HG03439 (cell line): ENCODE measurements at regions not wholly inside any gene's neighbourhood (a gene's known extent, or its start where the extent isn't known, plus 50 kb on each side); places are given as distances from the start of the nearest gene placed in this dataset.

Source experiments
- ATAC-seq: cut with Tn5 transposase; IDR thresholded peaks from one replicate; pipeline ENCODE4 v1.9.1; 2021; ENCODE audit warnings: mild to moderate bottlenecking, moderate library complexity; ENCODE audit not compliant: unreplicated experiment

DNA sequence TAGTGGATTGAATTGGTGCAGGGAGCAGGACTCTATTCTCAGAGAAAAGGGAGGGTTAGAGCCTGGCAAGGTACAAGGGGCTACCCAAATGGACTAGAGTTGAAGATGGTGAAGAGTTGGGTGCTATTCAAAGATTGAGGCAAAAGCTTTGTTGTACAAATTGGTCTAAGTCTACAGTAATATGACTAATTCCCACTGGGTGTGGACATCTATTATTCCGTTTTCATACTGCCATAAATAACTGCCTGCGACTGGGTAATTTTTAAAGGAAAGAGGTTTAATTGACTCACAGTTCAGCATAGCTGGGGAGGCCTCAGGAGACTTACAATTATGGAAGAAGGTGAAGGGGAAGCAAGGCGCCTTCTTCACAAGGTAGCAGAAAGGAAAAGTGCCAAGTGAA lies 266.3 kb downstream of the TPBG start:
- no peak for ATAC-seq

DNA sequence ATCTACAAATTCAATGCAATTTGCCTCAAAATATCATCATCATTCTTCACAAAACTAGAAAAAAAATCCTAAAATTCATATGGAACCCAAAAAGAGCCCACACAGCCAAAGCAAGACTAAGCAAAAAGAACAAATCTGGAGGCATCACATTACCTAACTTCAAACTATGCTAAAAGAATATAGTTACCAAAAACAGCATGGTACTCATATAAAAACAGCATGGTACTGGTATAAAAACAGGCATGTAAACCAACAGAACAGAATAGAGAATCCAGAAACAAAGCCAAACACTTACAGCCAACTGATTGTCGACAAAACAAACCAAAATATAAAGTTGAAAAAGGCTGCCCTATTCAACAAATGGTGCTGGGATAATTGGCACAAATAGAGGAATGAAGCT lies 278.1 kb downstream of the TPBG start:
- no peak for ATAC-seq

DNA sequence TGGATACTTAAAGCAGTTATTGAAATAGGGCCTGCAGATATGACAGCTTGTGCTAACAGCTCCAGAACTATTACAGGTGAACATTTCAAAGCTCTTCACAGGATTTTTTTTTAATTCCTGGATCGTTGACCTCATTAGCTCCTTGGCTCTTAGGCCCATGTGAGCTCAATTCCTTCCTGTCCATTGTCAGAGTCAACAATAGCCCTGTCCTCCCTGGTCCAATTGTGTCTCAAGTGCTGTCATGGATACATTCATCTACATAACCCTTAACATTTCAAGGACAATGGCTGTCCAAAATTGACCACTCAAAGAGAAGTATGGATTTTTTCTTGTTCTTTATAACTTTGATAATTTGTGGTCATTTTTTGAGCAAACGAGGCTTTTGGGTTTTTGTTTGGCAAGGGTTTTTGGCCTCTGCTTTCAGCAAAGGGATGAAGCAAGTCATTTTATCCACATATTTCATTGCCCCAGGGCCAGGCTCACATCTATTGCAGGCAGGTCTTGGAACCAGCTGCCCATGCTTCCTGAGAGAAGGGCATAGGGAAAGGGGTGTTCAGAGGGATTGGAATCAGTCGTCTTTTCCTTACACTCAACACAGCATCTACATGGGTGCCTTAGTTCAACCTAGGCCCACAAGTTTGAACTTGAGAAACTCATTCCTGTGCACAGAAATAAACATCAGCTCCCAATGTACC lies 282.1 kb downstream of the TPBG start:
- ATAC-seq: no peak

DNA sequence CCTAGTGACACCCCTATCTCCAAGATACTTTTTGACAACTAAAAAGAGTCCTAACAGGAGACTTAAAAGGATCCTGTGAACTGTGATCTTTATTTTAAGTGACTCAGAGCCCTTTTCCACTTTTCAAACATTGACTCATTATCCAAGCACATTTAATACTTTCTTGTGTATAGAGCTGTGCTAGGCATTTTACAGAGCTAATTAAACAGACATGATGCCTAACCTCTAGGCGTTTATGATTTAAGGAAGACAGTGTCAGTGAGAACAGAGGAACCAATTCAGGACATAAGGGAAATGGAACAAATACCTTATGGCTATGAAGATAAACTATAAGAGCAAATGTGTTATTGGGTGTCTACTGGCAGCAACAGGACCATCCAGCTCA lies 282.6 kb downstream of the TPBG start:
- no peak for ATAC-seq

DNA sequence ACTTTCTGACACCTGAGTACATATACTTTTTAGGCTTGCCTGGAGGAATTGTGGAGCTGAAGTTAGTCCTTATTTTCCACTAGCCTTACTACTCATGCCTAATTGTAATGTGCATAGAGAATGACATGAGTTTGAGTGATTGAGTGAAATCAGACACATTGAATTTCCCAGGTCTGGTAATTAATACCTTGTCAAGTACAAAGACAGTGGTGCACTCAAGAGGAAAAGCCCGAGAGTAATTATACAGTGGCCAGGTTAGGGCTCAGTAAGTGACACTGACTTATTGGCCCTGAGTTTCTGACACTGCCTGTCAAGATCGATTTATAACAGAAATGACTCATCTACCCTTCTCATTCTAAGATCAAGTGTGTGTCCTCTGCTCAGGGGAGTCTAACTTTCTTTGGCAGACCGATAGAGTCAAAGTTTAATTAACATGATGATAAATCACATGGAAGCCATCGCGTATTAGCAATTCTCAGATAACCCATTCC lies 288.3 kb downstream of the TPBG start:
- no peak for ATAC-seq

DNA sequence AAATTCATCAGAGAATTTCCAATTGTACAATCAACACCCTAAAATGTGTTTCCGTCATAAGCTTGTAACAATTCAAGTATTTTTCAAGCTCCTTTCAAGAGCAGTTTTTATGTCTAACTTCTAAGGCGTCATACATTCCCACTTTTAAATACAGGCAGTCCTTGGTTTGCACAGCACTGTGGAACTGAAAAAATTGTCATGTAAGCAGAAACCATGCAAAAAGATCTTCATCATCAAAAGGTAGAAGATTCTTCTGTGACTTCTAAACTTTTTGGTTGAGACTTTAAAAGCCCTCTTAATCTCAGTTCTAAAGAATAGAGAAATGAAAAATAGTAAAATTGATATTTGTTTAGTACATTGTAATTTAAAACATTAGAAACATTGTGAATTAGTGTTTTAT lies 315.6 kb downstream of the TPBG start:
- ATAC-seq: no peak

DNA sequence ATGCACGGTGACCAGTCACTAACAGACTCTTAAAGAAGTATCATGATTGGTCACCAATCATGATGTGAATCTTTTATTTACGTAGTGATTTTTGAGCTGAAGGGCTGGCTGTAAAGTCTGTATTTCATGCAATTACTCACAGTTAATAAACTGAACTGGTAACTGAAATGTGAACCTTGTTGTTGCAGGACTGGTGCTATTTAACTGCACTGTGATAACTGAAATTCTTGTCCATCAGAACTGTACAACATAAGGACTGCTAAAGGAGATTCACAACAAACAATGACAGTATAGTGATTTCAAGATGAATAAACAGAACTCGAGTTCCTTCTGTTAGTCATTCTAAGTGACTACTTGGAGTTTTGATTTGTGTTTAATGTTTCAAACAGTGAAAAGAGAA lies 316.6 kb downstream of the TPBG start:
- ATAC-seq: no peak

DNA sequence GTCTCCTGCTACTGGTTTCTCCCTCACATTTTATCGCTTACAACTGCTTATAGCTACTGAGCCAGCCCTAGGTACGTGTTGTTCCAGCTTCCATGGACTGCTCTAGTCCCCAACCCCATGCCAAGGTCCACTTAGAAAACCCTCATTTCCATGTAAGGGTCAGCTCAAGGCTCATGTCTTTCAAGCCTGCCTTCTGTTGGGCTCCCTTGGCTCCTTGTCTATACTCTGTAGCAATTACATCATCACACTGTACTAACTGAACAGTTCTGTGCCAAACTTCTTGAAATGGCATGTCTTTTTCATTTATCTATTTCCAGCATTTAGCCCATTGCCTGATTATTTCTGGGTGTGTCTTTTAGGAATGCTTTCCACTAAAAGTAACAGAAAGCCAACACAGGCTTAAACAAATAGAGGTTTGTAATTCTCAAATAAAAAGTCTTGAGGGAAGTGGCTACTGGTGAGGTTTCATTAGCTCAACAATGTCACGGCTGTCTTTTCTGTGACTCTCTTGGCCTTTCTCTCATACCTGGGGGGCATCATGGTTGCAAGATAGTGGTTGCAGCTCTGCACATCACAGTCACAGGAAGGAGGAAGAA lies 317.6 kb downstream of the TPBG start:
- ATAC-seq: no peak

DNA sequence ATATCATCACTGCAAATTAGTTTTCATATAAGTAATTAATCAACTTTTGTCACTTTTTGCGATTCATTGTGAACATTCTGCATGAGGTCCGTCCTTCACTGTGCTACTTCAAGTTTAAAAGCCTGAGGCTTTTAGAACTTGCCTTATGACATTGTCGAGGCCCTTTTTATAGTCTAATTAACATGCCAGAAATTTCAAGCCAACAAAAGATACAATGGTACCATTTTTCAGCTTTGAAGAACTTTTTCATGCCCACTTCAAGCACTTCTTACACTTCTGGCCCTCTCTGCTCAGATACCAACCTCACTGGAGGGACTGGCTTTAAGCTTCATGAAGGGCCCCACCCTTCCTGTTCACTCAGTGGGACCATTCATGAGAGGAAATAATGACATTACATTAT lies 323.1 kb downstream of the TPBG start:
- ATAC-seq: no peak

DNA sequence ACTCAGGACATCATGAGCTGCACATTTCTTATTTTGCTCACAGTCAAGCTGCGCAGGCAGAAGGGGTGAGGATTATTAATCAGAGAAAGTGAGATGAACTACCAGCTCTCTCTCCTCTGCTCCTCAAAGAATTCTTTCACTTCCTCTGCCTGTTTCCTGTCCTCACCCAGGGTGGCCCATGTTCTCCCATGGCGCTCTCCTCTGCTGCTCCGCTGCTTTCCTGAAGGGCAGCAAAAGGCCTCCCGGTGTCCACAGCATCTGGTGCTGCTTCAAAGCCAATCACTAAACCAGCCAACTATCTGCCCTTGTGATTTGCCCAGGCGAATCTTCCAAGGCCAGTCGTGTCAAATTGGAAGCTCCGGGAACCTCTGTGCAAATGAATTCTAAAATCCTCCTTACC lies 324.2 kb downstream of the TPBG start:
- no peak for ATAC-seq

DNA sequence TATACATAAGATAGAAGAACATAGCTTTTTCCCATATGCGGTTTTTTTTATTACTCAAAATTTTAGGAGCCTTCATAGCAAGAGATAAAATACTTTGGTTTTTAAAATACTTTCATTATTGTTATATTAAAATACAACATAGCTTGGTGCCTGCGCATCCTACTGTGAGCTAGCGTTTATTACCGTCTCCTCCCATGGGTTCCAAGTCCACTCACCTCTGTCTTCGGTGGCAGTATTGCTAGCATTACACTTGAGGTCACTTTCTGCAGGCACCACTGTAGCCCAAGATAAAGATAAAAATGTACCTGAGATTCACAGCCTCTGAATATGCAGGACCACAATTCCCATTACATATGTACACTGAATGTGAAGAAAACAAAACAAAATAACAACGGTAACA lies 326.7 kb downstream of the TPBG start:
- no peak for ATAC-seq

DNA sequence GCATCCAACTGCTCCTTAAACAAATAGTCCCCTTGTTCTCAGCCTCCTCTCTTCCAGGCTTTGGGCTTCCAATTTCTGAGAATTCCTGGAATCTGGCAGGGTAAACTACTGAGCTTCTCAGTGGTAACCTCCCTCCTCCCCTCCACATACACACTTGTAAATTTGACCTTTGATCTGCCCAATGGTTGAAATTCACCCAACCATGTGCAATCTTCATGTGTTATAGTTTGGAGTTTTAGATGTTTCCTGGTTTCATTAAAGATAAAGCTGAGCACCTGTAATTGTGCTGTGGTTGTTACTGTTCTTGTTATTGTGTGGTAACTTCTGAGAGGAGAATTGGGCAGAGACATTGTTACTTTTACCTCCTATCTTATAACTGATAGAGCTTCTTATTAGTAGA lies 328.4 kb downstream of the TPBG start:
- no peak for ATAC-seq

DNA sequence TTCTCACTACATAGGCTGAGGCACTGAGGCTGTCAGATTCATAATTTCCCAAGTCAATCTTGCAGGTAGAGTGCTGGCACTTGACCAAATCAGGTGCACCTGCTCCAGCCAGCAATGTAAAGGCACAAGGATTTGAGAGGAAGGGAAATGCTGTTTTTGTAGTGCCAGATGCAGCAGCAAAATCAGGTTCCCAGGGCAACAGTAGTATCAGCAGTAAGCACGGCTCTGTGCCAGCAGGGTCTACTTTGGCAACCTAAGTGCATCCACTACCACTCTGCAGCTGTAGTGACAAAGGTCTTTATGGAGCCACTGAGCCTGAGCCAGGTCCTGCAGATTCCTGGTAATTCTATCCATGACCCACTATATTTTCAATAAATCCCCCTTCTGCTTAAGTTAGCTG lies 329.5 kb downstream of the TPBG start:
- ATAC-seq: no peak

DNA sequence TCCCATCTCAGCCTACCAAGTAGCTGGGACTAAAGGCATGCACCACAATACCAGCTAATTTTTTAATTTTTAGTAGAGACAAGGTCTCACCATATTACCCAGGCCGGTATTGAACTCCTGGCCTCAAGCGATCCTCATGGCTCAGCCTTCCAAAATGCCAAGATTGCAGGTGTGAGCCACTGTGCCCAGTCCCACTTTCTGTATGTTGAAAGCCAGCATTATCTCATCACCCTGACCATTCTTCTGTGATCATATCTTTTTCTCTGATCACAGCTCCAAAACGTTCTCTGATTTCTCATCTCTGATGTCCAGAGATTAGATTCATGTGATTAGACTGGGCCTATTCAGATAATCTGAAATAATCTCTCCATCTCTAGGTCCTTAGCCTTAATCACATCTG lies 337.7 kb downstream of the TPBG start:
- no peak for ATAC-seq

DNA sequence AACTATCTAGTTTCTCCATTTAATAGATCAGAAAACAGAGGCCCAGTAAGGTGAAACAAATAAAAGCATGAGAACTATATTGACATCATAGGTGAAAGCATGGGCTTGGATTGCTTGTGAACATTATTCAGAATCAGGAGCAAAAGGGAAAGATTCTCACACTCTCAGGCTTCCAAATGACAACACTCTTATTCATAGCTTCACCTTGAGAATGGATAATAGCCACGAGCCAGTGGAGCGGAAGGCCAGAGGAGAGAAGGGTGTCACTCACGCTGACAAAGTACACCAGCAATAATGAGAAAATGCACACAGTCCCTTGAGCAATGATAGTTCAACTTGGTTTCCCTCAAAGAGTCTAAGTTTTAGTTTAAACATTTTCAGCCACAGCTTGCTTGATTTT lies 339.0 kb downstream of the TPBG start:
- no peak for ATAC-seq

DNA sequence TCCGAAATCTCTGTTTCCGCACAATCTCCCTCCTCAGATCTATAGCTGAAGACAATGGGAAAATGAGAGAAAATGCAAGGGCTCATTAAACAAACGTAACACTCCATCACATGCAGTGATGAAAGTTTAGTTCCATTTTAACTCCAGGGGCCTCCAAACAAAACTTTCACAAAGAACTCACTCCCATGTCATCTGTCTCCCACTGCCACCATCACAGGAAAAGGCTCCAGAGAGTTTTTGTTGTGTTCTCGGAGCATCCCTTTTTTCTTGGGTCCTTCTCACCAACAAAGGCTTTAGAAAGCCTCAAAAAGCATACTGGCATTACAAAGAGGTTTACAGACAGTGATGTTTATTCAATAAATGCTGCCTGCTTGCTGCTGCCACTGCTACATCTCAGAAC lies 339.6 kb downstream of the TPBG start:
- ATAC-seq: no peak

DNA sequence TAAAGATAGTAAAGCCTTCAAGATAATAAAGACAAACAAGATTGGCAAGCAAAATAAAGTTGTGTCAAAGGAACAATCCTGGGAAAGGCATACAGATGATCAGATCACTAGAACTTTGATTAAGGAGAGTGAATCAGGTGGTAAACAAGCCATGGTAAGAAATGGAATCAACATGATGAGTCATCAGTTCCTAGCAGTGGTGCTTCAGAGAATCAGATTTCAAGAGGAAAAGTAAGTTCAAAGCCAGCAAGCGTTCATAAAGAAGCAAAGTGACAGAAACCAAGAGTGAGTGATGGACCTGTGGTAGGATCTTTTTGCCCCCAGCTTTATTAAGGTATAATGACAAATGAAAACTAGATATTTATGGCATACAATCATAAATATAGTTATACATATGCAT lies 340.4 kb downstream of the TPBG start:
- ATAC-seq: no peak

DNA sequence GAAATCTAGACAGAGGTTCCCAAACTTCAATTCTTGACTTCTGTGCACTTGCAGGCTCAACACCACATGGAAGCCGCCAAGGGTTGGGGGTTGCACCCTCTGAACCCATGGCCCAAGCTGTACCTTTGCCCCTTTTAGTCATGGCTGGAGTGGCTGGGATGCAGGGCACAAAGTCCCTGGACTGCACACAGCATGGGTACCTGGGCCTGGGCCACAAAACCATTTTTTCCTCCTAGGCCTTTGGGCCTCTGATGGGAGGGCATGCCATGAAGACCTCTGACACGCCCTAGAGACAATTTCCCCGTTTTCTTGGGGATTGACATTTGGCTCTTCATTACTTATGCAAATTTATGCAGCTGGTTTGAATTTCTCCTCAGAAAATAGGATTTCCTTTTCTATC lies 342.0 kb downstream of the TPBG start:
- ATAC-seq: no peak

DNA sequence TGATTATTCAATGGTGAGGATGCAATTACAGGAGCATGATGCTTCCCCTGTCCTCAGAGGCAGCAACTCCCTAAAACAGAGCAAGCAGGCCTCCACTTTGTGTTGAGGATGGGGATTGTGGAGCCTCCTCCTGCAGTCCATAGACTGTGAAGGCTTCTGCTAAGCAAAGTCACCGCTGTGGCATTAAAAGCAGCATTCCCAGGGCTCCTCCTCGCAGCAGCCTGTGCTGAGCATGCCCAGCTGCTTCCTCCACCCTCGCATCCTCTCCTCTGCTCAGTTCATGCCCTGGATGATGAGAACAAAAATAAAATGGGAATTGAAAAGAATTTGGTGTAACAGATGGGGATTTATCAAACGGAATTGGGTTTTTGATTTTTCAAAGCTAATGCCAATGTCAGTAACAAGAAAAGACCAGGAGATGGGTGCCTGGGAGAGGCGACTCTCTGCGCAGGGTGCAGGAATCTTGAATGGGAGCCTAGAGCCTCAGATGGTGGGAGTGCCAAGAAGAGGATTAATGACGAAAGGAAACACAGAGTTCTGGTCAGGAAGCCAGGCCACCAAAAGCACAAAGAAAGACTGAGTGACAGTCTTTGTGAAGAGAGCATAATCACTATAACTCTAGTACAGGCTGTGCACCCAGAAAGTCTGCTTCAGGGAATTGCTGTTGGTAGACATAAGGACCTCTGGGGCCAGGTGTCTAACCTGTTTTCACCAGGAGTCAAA lies 347.6 kb downstream of the TPBG start:
- ATAC-seq: no peak

DNA sequence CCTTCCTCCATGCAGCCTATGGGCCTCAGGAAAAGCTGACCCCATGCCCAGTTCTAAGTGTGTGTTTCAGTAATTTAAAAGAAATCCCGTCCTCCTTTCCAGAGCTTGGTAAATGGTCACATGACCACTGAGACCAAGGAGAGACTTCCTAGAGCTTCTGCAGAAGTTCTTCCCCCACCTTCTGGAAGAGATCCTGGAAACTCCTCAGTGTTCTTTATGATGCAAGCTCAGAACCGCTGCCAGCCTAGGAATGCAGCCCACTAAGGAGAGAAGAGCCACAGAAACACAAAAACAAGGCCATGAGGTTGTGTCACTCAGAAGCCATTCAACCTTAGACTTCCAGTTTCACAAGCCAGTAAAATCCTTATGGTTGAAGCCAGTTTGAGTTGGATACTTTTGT lies 348.4 kb downstream of the TPBG start:
- no peak for ATAC-seq

DNA sequence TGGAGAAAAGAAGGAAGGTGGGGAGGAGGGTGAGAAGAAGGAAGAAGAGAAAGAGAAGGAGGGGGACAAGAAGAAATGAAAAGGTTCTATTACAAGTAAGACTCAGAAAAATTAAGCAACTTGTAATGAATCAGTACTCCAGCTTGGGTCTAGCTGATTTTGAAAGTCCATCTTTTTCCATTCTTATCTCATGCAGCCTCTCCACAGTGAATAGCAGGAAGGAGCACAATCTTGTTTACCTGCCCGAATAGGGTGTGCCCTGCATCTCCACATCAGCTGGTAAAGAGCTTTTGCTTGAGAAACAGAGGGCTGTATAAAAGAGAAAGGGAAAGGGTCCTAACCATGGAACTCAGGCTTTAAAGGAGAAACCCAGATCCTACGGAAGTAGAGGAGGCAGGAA lies 348.8 kb downstream of the TPBG start:
- no peak for ATAC-seq

DNA sequence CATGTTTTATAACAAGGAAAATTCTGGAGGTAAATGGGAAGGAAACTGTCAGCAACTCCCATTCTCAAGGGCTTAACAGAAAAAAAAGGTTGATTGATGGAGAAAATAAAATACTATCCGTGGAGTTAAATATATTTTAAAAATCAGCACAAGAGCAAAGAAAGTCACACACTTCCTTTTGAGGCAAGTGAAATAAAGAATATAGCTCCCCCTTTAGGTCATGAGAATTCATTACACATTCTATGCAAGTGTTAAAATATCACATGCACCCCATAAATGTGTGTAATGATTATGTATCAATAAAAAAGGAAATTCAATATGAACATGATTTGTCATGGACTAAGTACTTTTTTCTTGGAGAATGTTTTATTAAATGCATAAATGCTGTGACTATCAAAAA lies 349.2 kb downstream of the TPBG start:
- ATAC-seq: peak; percentile 56
